IPS-18a (cell line): ENCODE measurements at regions not wholly inside any gene's neighbourhood (a gene's known extent, or its start where the extent isn't known, plus 50 kb on each side); places are given as distances from the start of the nearest gene placed in this dataset.

Source experiments
- H3K27ac ChIP-seq: one replicate; pipeline ENCODE4 v1.5.1; 2013; ENCODE audit warnings: low read length
- H3K27me3 ChIP-seq: one replicate; pipeline ENCODE4 v1.6.1; 2013; ENCODE audit warnings: mild to moderate bottlenecking, low read length; ENCODE audit not compliant: control insufficient read depth, insufficient read depth
- H3K36me3 ChIP-seq: one replicate; pipeline ENCODE4 v1.6.1; 2013; ENCODE audit warnings: low read depth, low read length; ENCODE audit not compliant: control insufficient read depth
- H3K4me1 ChIP-seq: one replicate; pipeline ENCODE4 v1.6.1; 2013; ENCODE audit warnings: low read depth, low read length; ENCODE audit not compliant: control insufficient read depth
- H3K4me3 ChIP-seq: one replicate; pipeline ENCODE4 v1.5.1; 2013; ENCODE audit warnings: low read length
- H3K9ac ChIP-seq: one replicate; pipeline ENCODE4 v1.6.1; 2013; ENCODE audit warnings: mild to moderate bottlenecking, low read length, moderate library complexity
- H3K9me3 ChIP-seq: one replicate; pipeline ENCODE4 v1.6.1; 2013; ENCODE audit warnings: low read depth, low read length; ENCODE audit not compliant: control insufficient read depth

DNA sequence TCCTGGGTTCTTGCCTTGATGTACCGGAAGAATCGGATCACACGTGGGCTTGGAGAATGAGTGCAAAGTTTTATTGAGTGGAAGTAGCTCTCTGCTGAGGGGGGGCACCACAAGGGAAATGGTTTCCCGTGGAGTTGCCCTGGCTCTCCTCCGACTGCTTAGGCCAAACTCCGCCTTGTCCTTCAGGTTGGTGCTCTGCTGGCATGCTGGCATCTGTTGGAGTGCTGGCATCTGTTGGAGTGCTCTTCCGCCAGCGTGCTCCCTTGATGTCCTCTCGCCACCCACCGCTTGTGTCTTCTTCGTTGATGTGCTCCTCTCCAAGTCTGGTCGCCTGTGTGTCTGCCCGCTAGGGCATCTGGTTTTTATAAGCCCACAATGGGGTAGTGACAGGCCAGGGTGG lies 317.1 kb upstream of the HSF2 start:
- Histone ChIP-seq H3K4me1 (no peaks in the 10 kb centered on the region), H3K36me3 (no peaks in the 10 kb centered on the region)

GRCh38 chr6:122092366-122092765 lies 307.1 kb upstream of the HSF2 start:
- H3K9ac ChIP-seq: no peak overlapping the region
- no peak overlapping the region for H3K27ac ChIP-seq
- H3K4me1 ChIP-seq: no peaks in the 10 kb centered on the region
- H3K9me3 ChIP-seq: no peaks in the 10 kb centered on the region
- H3K36me3 ChIP-seq: no peaks in the 10 kb centered on the region
- H3K4me3 ChIP-seq: no peak overlapping the region
- H3K27me3 ChIP-seq: no peaks in the 10 kb centered on the region

More for the DNA sequence above, 317.1 kb upstream of the HSF2 start:
- H3K27ac ChIP-seq: no peak overlapping the region
- H3K9ac ChIP-seq: no peak overlapping the region
- no peaks in the 10 kb centered on the region for H3K27me3 ChIP-seq
- H3K4me3 ChIP-seq: no peak overlapping the region
- no peaks in the 10 kb centered on the region for H3K9me3 ChIP-seq

DNA sequence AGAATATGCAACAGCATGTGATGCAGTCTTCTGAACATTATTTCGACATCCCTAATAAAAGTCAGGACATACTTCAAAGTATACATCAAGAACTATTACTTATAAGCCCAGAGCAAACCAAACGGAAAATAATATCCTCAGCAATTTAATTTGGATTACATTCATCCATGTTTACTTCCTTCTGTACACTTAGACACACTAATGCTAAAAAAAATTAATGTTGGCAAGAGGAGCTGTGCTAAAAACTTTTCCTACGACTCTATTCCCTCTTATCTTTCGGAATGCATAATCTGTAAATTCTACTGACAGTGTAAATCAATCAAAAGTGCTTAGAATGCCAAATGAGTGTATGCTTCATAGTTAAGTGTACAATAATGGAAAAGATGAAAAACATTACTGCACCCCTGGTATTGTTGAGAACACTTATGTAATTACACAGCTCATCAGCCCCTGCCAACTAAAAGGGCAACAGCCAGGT lies 301.2 kb upstream of the HSF2 start:
- Histone ChIP-seq H3K36me3 (no peaks in the 10 kb centered on the region), H3K4me3 (no peak overlapping the region), H3K9me3 (no peaks in the 10 kb centered on the region), H3K9ac (no peak overlapping the region), H3K27me3 (no peaks in the 10 kb centered on the region), H3K27ac (no peak overlapping the region), H3K4me1 (no peaks in the 10 kb centered on the region)

GRCh38 chr6:122102026-122102425 lies 297.4 kb upstream of the HSF2 start:
- Histone ChIP-seq H3K9ac (no peak overlapping the region), H3K27ac (no peak overlapping the region), H3K4me3 (no peak overlapping the region), H3K27me3 (no peaks in the 10 kb centered on the region), H3K4me1 (no peaks in the 10 kb centered on the region), H3K36me3 (no peaks in the 10 kb centered on the region), H3K9me3 (no peaks in the 10 kb centered on the region)

- no peaks in the 10 kb centered on the region for H3K9me3 ChIP-seq
- no peak overlapping the region for H3K27ac ChIP-seq
- no peaks in the 10 kb centered on the region for H3K4me1 ChIP-seq
- H3K4me3 ChIP-seq: no peak overlapping the region
- no peak overlapping the region for H3K9ac ChIP-seq
- H3K27me3 ChIP-seq: no peaks in the 10 kb centered on the region
- no peaks in the 10 kb centered on the region for H3K36me3 ChIP-seq
These were observed 292.1 kb upstream of the HSF2 start for GRCh38 chr6:122107256-122107852.

- H3K27me3 ChIP-seq: no peaks in the 10 kb centered on the region
- no peak overlapping the region for H3K4me3 ChIP-seq
- no peak overlapping the region for H3K27ac ChIP-seq
- no peaks in the 10 kb centered on the region for H3K4me1 ChIP-seq
- H3K36me3 ChIP-seq: no peaks in the 10 kb centered on the region
- H3K9ac ChIP-seq: no peak overlapping the region
- no peaks in the 10 kb centered on the region for H3K9me3 ChIP-seq
These were observed 290.4 kb upstream of the HSF2 start for GRCh38 chr6:122109075-122109474.

- Histone ChIP-seq H3K9ac (no peak overlapping the region), H3K4me1 (no peaks in the 10 kb centered on the region), H3K27me3 (no peaks in the 10 kb centered on the region), H3K9me3 (no peaks in the 10 kb centered on the region), H3K36me3 (no peaks in the 10 kb centered on the region), H3K27ac (no peak overlapping the region), H3K4me3 (no peak overlapping the region)
These were observed 284.7 kb upstream of the HSF2 start for GRCh38 chr6:122114717-122115116.

- Histone ChIP-seq H3K4me1 (no peaks in the 10 kb centered on the region), H3K27me3 (no peaks in the 10 kb centered on the region), H3K9me3 (no peaks in the 10 kb centered on the region), H3K4me3 (no peak overlapping the region), H3K27ac (no peak overlapping the region), H3K9ac (no peak overlapping the region), H3K36me3 (no peaks in the 10 kb centered on the region)
These were observed 283.2 kb upstream of the HSF2 start for GRCh38 chr6:122116119-122116834.

- H3K9ac ChIP-seq: no peak overlapping the region
- H3K4me3 ChIP-seq: no peak overlapping the region
- no peaks in the 10 kb centered on the region for H3K4me1 ChIP-seq
- H3K9me3 ChIP-seq: no peaks in the 10 kb centered on the region
- H3K36me3 ChIP-seq: no peaks in the 10 kb centered on the region
- no peaks in the 10 kb centered on the region for H3K27me3 ChIP-seq
- no peak overlapping the region for H3K27ac ChIP-seq
These were observed 282.4 kb upstream of the HSF2 start for GRCh38 chr6:122116835-122117627.

GRCh38 chr6:122118945-122119506 lies 280.4 kb upstream of the HSF2 start:
- Histone ChIP-seq H3K36me3 (no peaks in the 10 kb centered on the region), H3K9me3 (no peaks in the 10 kb centered on the region), H3K4me3 (no peak overlapping the region), H3K27ac (no peak overlapping the region), H3K27me3 (no peaks in the 10 kb centered on the region), H3K9ac (no peak overlapping the region), H3K4me1 (no peaks in the 10 kb centered on the region)

DNA sequence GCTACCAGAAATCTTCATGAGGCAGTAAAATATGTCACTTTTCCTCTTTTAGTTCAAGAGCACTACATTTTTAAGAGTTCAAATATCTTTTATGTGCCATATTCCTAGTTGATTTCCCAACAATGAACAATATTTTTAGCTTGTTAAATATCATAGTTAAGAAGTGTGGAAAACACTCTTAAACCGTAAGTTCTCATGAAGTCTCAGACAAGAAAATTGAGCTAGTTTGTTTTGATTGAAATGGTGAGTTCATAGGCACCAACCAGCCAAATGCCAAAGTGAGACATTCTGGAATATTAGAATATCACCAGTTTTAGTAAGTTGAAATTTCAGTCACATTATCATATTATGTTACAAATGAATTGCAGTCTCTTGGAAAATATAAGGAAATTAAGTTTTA lies 277.2 kb upstream of the HSF2 start:
- H3K4me1 ChIP-seq: no peaks in the 10 kb centered on the region
- H3K4me3 ChIP-seq: no peak overlapping the region
- H3K36me3 ChIP-seq: no peaks in the 10 kb centered on the region
- H3K27ac ChIP-seq: no peak overlapping the region
- no peaks in the 10 kb centered on the region for H3K9me3 ChIP-seq
- no peaks in the 10 kb centered on the region for H3K27me3 ChIP-seq
- H3K9ac ChIP-seq: no peak overlapping the region
